HG02884 (cell line): ENCODE measurements at regions not wholly inside any gene's neighbourhood (a gene's known extent, or its start where the extent isn't known, plus 50 kb on each side); places are given as distances from the start of the nearest gene placed in this dataset.

Experiments used
- ATAC-seq: cut with Tn5 transposase; IDR thresholded peaks from one replicate; pipeline ENCODE4 v1.9.1; 2021; ENCODE audit warnings: mild to moderate bottlenecking, moderate library complexity; ENCODE audit not compliant: unreplicated experiment

DNA sequence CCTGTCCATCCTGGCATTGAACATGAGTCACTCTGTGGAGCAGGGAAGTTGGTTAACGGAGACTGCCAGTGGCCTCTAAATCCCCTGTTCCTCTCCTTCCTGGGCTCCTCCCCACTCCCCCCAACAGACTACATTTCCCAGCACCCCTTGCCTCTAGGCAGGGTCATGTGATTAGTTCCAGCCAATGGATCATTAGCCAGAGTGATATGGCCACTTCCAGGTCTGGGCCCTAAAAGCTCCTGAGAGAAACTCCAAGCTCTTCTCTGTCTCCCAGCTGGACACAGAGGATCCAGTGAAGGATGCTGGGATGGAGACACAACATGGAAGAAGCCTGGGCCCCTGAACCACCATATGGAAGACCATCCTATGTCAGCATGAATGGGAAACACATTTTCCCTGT, 54.4 kb upstream of the RFLNA start:
- ATAC-seq: no peak

DNA sequence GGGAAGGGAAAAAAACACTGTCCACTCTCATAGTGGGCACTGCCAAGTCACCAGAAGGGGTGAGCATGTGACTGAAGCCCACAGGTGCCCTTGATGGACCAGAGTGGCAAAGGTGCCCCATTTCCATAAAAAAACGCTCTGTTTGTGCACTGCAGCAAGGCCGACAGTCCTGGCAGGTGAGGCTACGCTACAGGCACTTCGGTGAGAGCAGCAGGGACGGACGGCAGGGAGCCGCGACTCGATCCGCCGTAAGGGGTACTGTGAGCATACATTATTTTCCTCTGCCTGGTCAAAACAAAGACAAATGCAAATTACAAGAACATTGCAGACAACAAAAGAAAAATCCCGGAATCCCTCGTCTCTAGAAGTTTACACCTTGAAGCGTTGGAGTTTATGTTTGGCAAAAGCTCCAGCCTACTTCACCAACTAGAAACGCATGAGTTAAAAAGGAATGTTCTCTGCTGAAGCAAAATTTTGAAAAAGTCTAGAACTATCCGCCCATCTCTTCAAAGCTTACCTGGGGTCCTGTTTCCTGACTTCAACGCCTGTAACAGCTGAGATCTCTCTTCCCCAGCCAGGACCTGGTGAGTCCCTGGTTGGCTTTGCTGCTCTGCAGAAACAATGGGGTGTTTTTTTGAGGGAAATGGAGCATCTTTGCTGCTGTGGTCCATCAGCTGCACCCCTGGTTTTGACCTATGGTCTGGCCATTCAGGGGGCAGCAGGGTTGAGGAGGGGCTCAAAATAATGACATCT, 52.9 kb upstream of the RFLNA start:
- ATAC-seq: no peak

DNA sequence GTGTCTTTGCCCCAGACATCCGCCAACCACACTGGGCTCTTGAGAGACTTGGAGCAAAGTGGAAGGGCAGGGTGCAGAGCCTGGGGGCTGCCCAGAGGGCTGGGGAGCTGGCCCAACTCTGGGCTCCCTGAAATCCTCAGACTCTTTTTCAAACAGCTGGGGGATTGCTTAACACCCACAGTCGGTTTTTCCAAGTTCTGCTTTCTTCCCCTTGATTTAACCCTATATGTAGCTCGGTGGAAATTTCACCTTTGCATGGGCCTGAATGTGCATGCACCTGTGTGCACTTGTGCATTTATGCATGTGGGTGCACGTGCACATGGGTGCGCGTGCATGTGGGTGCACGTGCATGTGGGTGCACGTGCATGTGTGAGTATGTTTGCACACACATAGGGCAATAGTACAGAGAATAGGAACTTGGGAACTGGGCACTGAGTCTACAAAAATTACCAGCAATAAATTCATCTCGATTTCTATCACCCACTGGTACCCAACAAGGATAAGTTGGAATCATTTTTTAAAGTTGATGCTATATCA, 52.3 kb upstream of the RFLNA start:
- no peak for ATAC-seq

DNA sequence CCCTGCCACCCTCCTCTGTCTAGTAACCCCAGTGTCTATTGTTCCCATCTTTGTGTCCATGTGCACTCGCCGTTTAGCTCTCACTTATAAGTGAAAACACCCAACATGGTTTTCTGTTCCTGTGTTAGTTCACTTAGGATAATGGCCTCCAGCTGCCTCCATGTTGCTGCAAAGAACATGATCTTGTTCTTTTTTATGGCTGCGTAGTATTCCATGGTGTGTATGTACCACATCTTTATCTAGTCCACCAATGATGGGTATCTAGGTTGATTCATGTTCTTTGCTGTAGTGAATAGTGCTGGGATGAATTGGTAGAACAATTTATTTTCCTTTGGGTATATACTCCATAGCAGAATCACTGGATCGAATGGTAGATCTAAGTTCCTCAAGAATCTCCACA, 51.0 kb upstream of the RFLNA start:
- ATAC-seq: no peak
